CD4-positive, alpha-beta T cell (primary cell): ENCODE measurements at regions not wholly inside any gene's neighbourhood (a gene's known extent, or its start where the extent isn't known, plus 50 kb on each side); places are given as distances from the start of the nearest gene placed in this dataset.

Experiments used
- ATAC-seq: fragments of 200-7000 bp; cut with Tn5 transposase; one replicate; pipeline ENCODE4 v1.10.0; 2022; ENCODE audit warnings: mild to moderate bottlenecking; ENCODE audit not compliant: poor library complexity
- CTCF ChIA-PET: fragments of 350-600 bp; sonication (Branson Sonifier 250); formaldehyde crosslinking; loops from one replicate; lab custom pipeline; 2021; ENCODE audit warnings: antibody characterized with exemption, inconsistent platforms; lab: Charles Lee
- POLR2A ChIA-PET: fragments of 350-600 bp; sonication (Branson Sonifier 250); formaldehyde crosslinking; loops from one replicate; lab custom pipeline; 2021; ENCODE audit warnings: antibody characterized with exemption, inconsistent platforms; lab: Charles Lee
- DNase-seq, 14 experiments: peaks; one replicate each; pipeline ENCODE4 v3.0.0-alpha.2; 2013 to 2020; ENCODE audit warnings: mixed read lengths in 2 of 14
- H3K27ac ChIP-seq, 2 donors: one replicate each; pipeline versions ENCODE4 v1.5.1 to v1.7.0; 2013; ENCODE audit warnings: low read length in 2 of 2, low read depth in 1 of 2, mild to moderate bottlenecking in 1 of 2
- H3K27me3 ChIP-seq, 2 experiments: 1 replicate in 1 of 2; 2 replicates in 1 of 2; pipeline versions ENCODE4 v1.6.1 to v1.7.0; 2013; ENCODE audit warnings: low read length in 2 of 2, control low read depth in 1 of 2, mild to moderate bottlenecking in 1 of 2, moderate library complexity in 1 of 2; ENCODE audit not compliant: insufficient read depth in 2 of 2, control insufficient read depth in 1 of 2
- H3K36me3 ChIP-seq: one replicate; pipeline ENCODE4 v1.6.1; 2013; ENCODE audit warnings: low read length, control low read depth; ENCODE audit not compliant: insufficient read depth
- H3K4me1 ChIP-seq: one replicate; pipeline ENCODE4 v1.6.1; 2013; ENCODE audit warnings: low read length, control low read depth; ENCODE audit not compliant: insufficient read depth
- H3K4me3 ChIP-seq: one replicate; pipeline ENCODE4 v1.5.1; 2013; ENCODE audit warnings: mild to moderate bottlenecking, low read length, moderate library complexity
- H3K9me3 ChIP-seq, 2 experiments: 1 replicate in 1 of 2; 2 replicates in 1 of 2; pipeline versions ENCODE4 v1.6.1 to v1.7.0; 2013; ENCODE audit warnings: low read length in 2 of 2, mild to moderate bottlenecking in 2 of 2, control low read depth in 1 of 2, moderate library complexity in 1 of 2; ENCODE audit not compliant: control insufficient read depth in 1 of 2, insufficient read depth in 1 of 2
- H3K27ac Mint-ChIP-seq: one replicate; pipeline ENCODE4 v1.8.0; 2020; ENCODE audit warnings: mixed read lengths
- H3K27me3 Mint-ChIP-seq: one replicate; pipeline ENCODE4 v1.8.0; 2021; ENCODE audit warnings: mixed read lengths
- H3K36me3 Mint-ChIP-seq: one replicate; pipeline ENCODE4 v1.8.0; 2021; ENCODE audit warnings: low read depth, mixed read lengths
- H3K4me1 Mint-ChIP-seq: one replicate; pipeline ENCODE4 v1.8.0; 2021; ENCODE audit warnings: low read depth, mixed read lengths
- H3K4me3 Mint-ChIP-seq: one replicate; pipeline ENCODE4 v1.8.0; 2020; ENCODE audit warnings: mild to moderate bottlenecking, mixed read lengths
- H3K9me3 Mint-ChIP-seq: one replicate; pipeline ENCODE4 v1.8.0; 2020; ENCODE audit warnings: mixed read lengths
- intact Hi-C, 2 experiments: fragments of 100-400 bp; cut with DNase I in 1 of 2; cut with micrococcal nuclease in 1 of 2; formaldehyde crosslinking; loops; one replicate each; pipeline versions ENCODE4 v1.15.1 to v1.9.0; 2023 to 2025; cut with DNase I, micrococcal nuclease
- TF ChIP-seq, protein P1 (sequence below): fragments of 200-600 bp; IDR thresholded peaks from one replicate; pipeline ENCODE4 v1.8.0; 2022; ENCODE audit warnings: antibody characterized with exemption, mild to moderate bottlenecking

DNA sequence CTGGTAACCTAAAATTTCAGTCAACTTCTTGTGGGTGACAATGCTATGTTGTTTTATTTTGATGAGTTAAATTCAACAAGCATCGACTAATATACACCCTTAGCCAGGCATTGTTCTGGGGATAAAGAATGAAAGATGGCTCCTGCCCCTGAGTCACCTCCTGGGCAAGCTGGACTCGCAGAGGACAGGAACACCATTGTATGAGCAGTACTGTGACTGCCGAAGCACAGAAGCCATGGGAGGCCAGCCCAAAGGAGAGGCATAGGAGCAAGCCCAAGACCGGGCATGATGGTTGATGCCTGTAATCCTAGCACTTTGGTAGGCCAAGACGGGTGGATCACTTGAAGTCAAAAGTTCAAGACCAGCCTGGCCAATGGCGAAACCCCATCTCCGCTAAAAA lies 555.2 kb downstream of the OMA1 start:
- no peak overlapping the region for H3K27ac Mint-ChIP-seq
- POLR2A ChIA-PET, result no interaction called here
- CTCF ChIA-PET, result interaction anchor here (0.7 kb wide), 1 partner anchor 1958 kb away, joined by 3 read pairs; no protein-coding TSS in a partner anchor
- TF ChIP-seq, protein P1, sequence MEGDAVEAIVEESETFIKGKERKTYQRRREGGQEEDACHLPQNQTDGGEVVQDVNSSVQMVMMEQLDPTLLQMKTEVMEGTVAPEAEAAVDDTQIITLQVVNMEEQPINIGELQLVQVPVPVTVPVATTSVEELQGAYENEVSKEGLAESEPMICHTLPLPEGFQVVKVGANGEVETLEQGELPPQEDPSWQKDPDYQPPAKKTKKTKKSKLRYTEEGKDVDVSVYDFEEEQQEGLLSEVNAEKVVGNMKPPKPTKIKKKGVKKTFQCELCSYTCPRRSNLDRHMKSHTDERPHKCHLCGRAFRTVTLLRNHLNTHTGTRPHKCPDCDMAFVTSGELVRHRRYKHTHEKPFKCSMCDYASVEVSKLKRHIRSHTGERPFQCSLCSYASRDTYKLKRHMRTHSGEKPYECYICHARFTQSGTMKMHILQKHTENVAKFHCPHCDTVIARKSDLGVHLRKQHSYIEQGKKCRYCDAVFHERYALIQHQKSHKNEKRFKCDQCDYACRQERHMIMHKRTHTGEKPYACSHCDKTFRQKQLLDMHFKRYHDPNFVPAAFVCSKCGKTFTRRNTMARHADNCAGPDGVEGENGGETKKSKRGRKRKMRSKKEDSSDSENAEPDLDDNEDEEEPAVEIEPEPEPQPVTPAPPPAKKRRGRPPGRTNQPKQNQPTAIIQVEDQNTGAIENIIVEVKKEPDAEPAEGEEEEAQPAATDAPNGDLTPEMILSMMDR, result no peak
- peaks cover 3% of the 10 kb centered on the region for H3K4me1 Mint-ChIP-seq
- Histone ChIP-seq H3K27me3 (peaks cover 0 to 3% of the 10 kb centered on the region in 2 experiments), H3K27ac (no peak overlapping the region), H3K36me3 (no peaks in the 10 kb centered on the region), H3K4me1 (no peaks in the 10 kb centered on the region), H3K9me3 (no peaks in the 10 kb centered on the region), H3K4me3 (no peak overlapping the region)
- no peak for DNase-seq
- H3K9me3 Mint-ChIP-seq, result no peaks in the 10 kb centered on the region
- no peaks in the 10 kb centered on the region for H3K27me3 Mint-ChIP-seq
- H3K36me3 Mint-ChIP-seq, result no peaks in the 10 kb centered on the region
- H3K4me3 Mint-ChIP-seq, result no peak overlapping the region
- ATAC-seq, result no peak
- intact Hi-C loops, result no loop called here

DNA sequence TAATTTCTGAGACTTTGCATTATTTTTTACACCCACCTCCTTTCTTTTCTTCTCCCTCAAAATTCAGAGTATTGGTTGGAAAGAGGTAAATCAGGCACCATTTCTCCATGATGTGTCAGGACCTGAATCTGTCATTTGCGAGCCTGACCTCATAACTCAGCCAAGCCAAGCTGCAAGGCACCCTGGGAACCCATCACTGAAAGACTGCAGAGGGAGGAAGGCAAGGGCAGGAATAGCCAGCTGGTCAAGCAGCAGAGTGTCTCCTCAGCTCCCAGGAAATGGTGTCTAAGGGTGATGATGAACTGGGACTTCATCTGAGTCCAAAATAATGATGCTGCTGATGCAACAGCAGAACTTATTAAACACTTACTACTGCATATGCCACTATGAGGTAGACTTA lies 556.6 kb downstream of the OMA1 start:
- H3K4me1 Mint-ChIP-seq, result peaks cover 11% of the 10 kb centered on the region
- no peaks in the 10 kb centered on the region for H3K36me3 Mint-ChIP-seq
- no peak overlapping the region for H3K27ac Mint-ChIP-seq
- CTCF ChIA-PET, result no interaction called here
- no peaks in the 10 kb centered on the region for H3K27me3 Mint-ChIP-seq
- TF ChIP-seq, protein P1, result no peak
- no peaks in the 10 kb centered on the region for H3K4me1 ChIP-seq
- POLR2A ChIA-PET, result no interaction called here
- no peak overlapping the region for H3K4me3 ChIP-seq
- intact Hi-C loops, result no loop called here
- no peak overlapping the region for H3K4me3 Mint-ChIP-seq
- no peak overlapping the region for H3K27ac ChIP-seq
- H3K36me3 ChIP-seq, result no peaks in the 10 kb centered on the region
- no peaks in the 10 kb centered on the region for H3K9me3 Mint-ChIP-seq
- peaks cover 0 to 3% of the 10 kb centered on the region in 2 experiments for H3K27me3 ChIP-seq
- DNase-seq (no peak), ATAC-seq (no peak)
- no peaks in the 10 kb centered on the region for H3K9me3 ChIP-seq

DNA sequence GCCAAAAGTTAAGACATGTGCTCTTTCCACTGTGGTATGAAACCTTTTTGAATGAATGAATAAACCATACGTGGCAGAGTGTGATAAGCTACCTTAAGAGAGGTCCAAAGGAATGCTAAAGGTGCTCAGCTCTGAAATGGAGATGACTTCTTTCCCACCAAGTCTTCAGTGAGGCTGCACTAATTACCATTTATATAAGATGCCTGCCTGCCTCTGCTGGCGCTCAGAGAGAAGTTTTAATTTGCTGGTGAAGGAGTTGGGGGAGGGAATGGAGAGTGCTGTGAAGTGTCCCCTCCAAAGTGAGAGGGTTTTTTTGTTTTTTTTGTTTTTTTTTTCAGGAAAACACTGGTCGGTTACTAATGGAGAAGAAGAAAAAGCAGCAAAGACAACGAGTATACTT lies 559.0 kb downstream of the OMA1 start:
- TF ChIP-seq, protein P1, result no peak
- intact Hi-C loops, result no loop called here
- Mint-ChIP-seq H3K4me1 (peaks cover 11% of the 10 kb centered on the region), H3K27me3 (peaks cover 6% of the 10 kb centered on the region), H3K9me3 (no peaks in the 10 kb centered on the region), H3K36me3 (no peaks in the 10 kb centered on the region), H3K4me3 (no peak overlapping the region), H3K27ac (no peak overlapping the region)
- Histone ChIP-seq H3K36me3 (no peaks in the 10 kb centered on the region), H3K27me3 (peaks cover 0 to 3% of the 10 kb centered on the region in 2 experiments), H3K9me3 (no peaks in the 10 kb centered on the region), H3K4me3 (no peak overlapping the region), H3K27ac (no peak overlapping the region), H3K4me1 (no peaks in the 10 kb centered on the region)
- ATAC-seq (no peak), DNase-seq (no peak)
- ChIA-PET CTCF (no interaction called here), POLR2A (no interaction called here)
